ENCODE measurements at regions not wholly inside any gene's neighbourhood (a gene's known extent, or its start where the extent isn't known, plus 50 kb on each side); places are given as distances from the start of the nearest gene placed in this dataset.
"Not testable (repeated sequence)": the region's sequence is repeated elsewhere in the genome, so short reads cannot be mapped to it uniquely, and the experiment has no call there.

- no peak for DNase-seq (ENCODE audit: extremely low read depth, low read depth, low spot score)
Measured at GRCh38 chr3:165716592-165716991, 120.6 kb downstream of the BCHE start.

- no peak for DNase-seq (ENCODE audit: extremely low read depth, low read depth, low spot score)
Measured at GRCh38 chr3:165713479-165713878, 123.7 kb downstream of the BCHE start.

GRCh38 chr3:165712382-165712781, 124.8 kb downstream of the BCHE start:
- no peak for DNase-seq (ENCODE audit: extremely low read depth, low read depth, low spot score)

- no peak for DNase-seq (ENCODE audit: extremely low read depth, low read depth, low spot score)
Measured at GRCh38 chr3:165697910-165698309, 139.3 kb downstream of the BCHE start.

- no peak for DNase-seq (ENCODE audit: extremely low read depth, low read depth, low spot score)
Measured at GRCh38 chr3:165696496-165696895, 140.7 kb downstream of the BCHE start.

- no peak for DNase-seq (ENCODE audit: extremely low read depth, low read depth, low spot score)
Measured at GRCh38 chr3:165683947-165684346, 153.3 kb downstream of the BCHE start.

GRCh38 chr3:165682734-165683133, 154.5 kb downstream of the BCHE start:
- no peak for DNase-seq (ENCODE audit: extremely low read depth, low read depth, low spot score)

- no peak for DNase-seq (ENCODE audit: extremely low read depth, low read depth, low spot score)
Measured at GRCh38 chr3:165669967-165670366, 167.3 kb downstream of the BCHE start.

GRCh38 chr3:165669504-165669903, 167.7 kb downstream of the BCHE start:
- no peak for DNase-seq (ENCODE audit: extremely low read depth, low read depth, low spot score)

GRCh38 chr3:165667676-165668075, 169.5 kb downstream of the BCHE start:
- DNase-seq (ENCODE audit: extremely low read depth, low read depth, low spot score): no peak

GRCh38 chr3:165658027-165658426, 179.2 kb downstream of the BCHE start:
- DNase-seq (ENCODE audit: extremely low read depth, low read depth, low spot score): no peak

- DNase-seq (ENCODE audit: extremely low read depth, low read depth, low spot score): no peak
Measured at GRCh38 chr3:165653130-165653778, 184.0 kb downstream of the BCHE start.

- not testable (repeated sequence) for DNase-seq (ENCODE audit: extremely low read depth, low read depth, low spot score)
Measured at GRCh38 chr3:165649282-165649681, 187.9 kb downstream of the BCHE start.

GRCh38 chr3:165645191-165645590, 192.0 kb downstream of the BCHE start:
- DNase-seq (ENCODE audit: extremely low read depth, low read depth, low spot score): no peak

- DNase-seq (ENCODE audit: extremely low read depth, low read depth, low spot score): no peak
Measured at GRCh38 chr3:165644331-165644730, 192.9 kb downstream of the BCHE start.

GRCh38 chr3:165643425-165643824, 193.8 kb downstream of the BCHE start:
- no peak for DNase-seq (ENCODE audit: extremely low read depth, low read depth, low spot score)

GRCh38 chr3:165642761-165643420, 194.3 kb downstream of the BCHE start:
- peak; percentile 97 for DNase-seq (ENCODE audit: extremely low read depth, low read depth, low spot score)

- no peak for DNase-seq (ENCODE audit: extremely low read depth, low read depth, low spot score)
Measured at GRCh38 chr3:165641569-165642310, 195.5 kb downstream of the BCHE start.

GRCh38 chr3:165640970-165641369, 196.3 kb downstream of the BCHE start:
- no peak for DNase-seq (ENCODE audit: extremely low read depth, low read depth, low spot score)

GRCh38 chr3:165640031-165640430, 197.2 kb downstream of the BCHE start:
- DNase-seq (ENCODE audit: extremely low read depth, low read depth, low spot score): no peak

- DNase-seq (ENCODE audit: extremely low read depth, low read depth, low spot score): no peak
Measured at GRCh38 chr3:165638034-165638433, 199.2 kb downstream of the BCHE start.

GRCh38 chr3:165636684-165637015, 200.6 kb downstream of the BCHE start:
- no peak for DNase-seq (ENCODE audit: extremely low read depth, low read depth, low spot score)

Data from glomerular endothelial cell (primary cell).